Islet of Langerhans (tissue), 1 donor: ENCODE measurements at regions not wholly inside any gene's neighbourhood (a gene's known extent, or its start where the extent isn't known, plus 50 kb on each side); places are given as distances from the start of the nearest gene placed in this dataset.

Source experiments
- FAIRE-seq: peaks from one replicate; lab custom pipeline; 2011; peaks lifted over from hg19 to GRCh38; lab: Jason Lieb, UNC

GRCh38 chr4:183852910-183853547, 52.1 kb upstream of the STOX2 start:
- no peak for FAIRE-seq

DNA sequence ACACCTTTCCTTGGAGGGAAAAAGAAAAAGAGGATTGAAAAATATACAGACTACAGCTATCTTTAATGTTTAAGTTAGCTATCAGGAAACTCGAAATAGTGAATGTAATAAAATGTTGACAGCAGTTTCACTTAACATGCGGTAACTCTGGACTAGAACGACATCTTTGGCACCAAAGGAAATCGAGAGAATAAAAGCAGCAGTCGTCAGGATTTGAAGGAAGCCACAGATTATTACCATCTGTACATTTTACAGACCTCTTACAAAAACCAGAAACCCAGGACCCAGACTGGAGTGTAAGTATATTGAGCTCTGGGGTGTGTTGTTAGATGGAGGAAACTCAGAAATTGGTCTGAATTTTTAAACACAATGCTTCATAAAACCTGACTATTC, 51.6 kb upstream of the STOX2 start:
- no peak for FAIRE-seq
